ENCODE measurements at regions not wholly inside any gene's neighbourhood (a gene's known extent, or its start where the extent isn't known, plus 50 kb on each side); places are given as distances from the start of the nearest gene placed in this dataset.
"Not testable (repeated sequence)": the region's sequence is repeated elsewhere in the genome, so short reads cannot be mapped to it uniquely, and the experiment has no call there.

GRCh38 chr18:8920856-8921787, 181.4 kb upstream of the NDUFV2 start:
- not testable (repeated sequence) for TF ChIP-seq CTCF, POLR2A (IDR thresholded peaks at IDR 0.05)

All from thyroid gland (tissue), 4 donors.